GM23338 (cell line): ENCODE measurements at regions not wholly inside any gene's neighbourhood (a gene's known extent, or its start where the extent isn't known, plus 50 kb on each side); places are given as distances from the start of the nearest gene placed in this dataset.

ENCODE experiments used
- ATAC-seq: fragments of 200-7000 bp; cut with Tn5 transposase; 3 replicates; pipeline ENCODE4 v1.9.1; 2020
- DNase-seq: peaks from one replicate; pipeline ENCODE4 v3.0.0-alpha.2; 2015; ENCODE audit warnings: low spot score
- H2AFZ ChIP-seq: fragments of 200-600 bp; sonication (generic); 2 replicates; pipeline ENCODE4 v1.8.0; 2016; ENCODE audit warnings: antibody characterized with exemption, mild to moderate bottlenecking, moderate library complexity
- H3F3A ChIP-seq: fragments of 200-600 bp; sonication (generic); replicated peaks from 2 replicates; pipeline ENCODE4 v1.8.0; 2017; ENCODE audit warnings: antibody characterized with exemption, mixed run types, low read depth
- H3K27ac ChIP-seq: fragments of 200-600 bp; sonication (generic); 2 replicates; pipeline ENCODE4 v1.6.1; 2016; ENCODE audit warnings: low read depth
- H3K27me3 ChIP-seq: fragments of 200-600 bp; sonication (generic); 2 replicates; pipeline ENCODE4 v1.8.0; 2016; ENCODE audit warnings: mild to moderate bottlenecking, mixed run types, moderate library complexity; ENCODE audit not compliant: insufficient read depth
- H3K36me3 ChIP-seq: fragments of 200-600 bp; sonication (generic); 2 replicates; pipeline ENCODE4 v1.8.0; 2016; ENCODE audit warnings: mild to moderate bottlenecking; ENCODE audit not compliant: insufficient read depth
- H3K4me1 ChIP-seq: fragments of 200-600 bp; sonication (generic); 2 replicates; pipeline ENCODE4 v1.8.0; 2016; ENCODE audit warnings: mild to moderate bottlenecking, moderate library complexity; ENCODE audit not compliant: insufficient read depth
- H3K4me2 ChIP-seq: fragments of 200-600 bp; sonication (generic); 2 replicates; pipeline ENCODE4 v1.7.1; 2017; ENCODE audit warnings: mixed run types
- H3K4me3 ChIP-seq: fragments of 200-600 bp; sonication (generic); 2 replicates; pipeline ENCODE4 v1.6.1; 2016; ENCODE audit warnings: mixed run types
- H3K79me2 ChIP-seq: fragments of 200-600 bp; sonication (generic); replicated peaks from 2 replicates; pipeline ENCODE4 v1.8.0; 2017; ENCODE audit warnings: mild to moderate bottlenecking; ENCODE audit not compliant: insufficient read depth
- H3K9me2 ChIP-seq: fragments of 200-600 bp; sonication (generic); 2 replicates; pipeline ENCODE4 v1.8.0; 2017; ENCODE audit not compliant: insufficient read depth
- H4K20me1 ChIP-seq: fragments of 200-600 bp; sonication (generic); replicated peaks from 2 replicates; pipeline ENCODE4 v1.8.0; 2017; ENCODE audit warnings: mild to moderate bottlenecking; ENCODE audit not compliant: insufficient read depth
- H3K27ac Mint-ChIP-seq: 2 replicates; pipeline ENCODE4 v1.8.0; 2020; ENCODE audit warnings: inconsistent platforms, mild to moderate bottlenecking, moderate library complexity, mixed read lengths
- H3K27me3 Mint-ChIP-seq: 3 replicates; pipeline ENCODE4 v1.8.0; 2022; ENCODE audit warnings: low read depth, mild to moderate bottlenecking, moderate library complexity, mixed read lengths, inconsistent platforms; ENCODE audit not compliant: insufficient read depth, poor library complexity
- H3K36me3 Mint-ChIP-seq: 3 replicates; pipeline ENCODE4 v1.8.0; 2021; ENCODE audit warnings: low read depth, mild to moderate bottlenecking, inconsistent platforms, moderate library complexity, mixed read lengths
- H3K4me1 Mint-ChIP-seq: 3 replicates; pipeline ENCODE4 v1.8.0; 2020; ENCODE audit warnings: mild to moderate bottlenecking, inconsistent platforms, mixed read lengths
- H3K4me3 Mint-ChIP-seq: 3 replicates; pipeline ENCODE4 v1.8.0; 2021; ENCODE audit warnings: moderate library complexity, mild to moderate bottlenecking, inconsistent platforms, mixed read lengths
- H3K9me3 Mint-ChIP-seq: 3 replicates; pipeline ENCODE4 v1.8.0; 2020; ENCODE audit warnings: moderate library complexity, mild to moderate bottlenecking, inconsistent platforms, mixed read lengths
- CREB1 ChIP-seq: fragments of 250-450 bp; sonication (Bioruptor Pico); IDR thresholded peaks from 2 replicates; pipeline ENCODE4 v1.5.0; 2020; ENCODE audit warnings: low read depth, mild to moderate bottlenecking, moderate library complexity
- CTCF ChIP-seq, 2 experiments: fragments of 200-600 bp in 1 of 2; sonication (generic) in 1 of 2; conservative IDR thresholded peaks; 2 replicates each; pipeline versions ENCODE4 v1.5.1 to v1.6.1; 2016 to 2017; ENCODE audit warnings: antibody characterized with exemption in 2 of 2, low read depth in 2 of 2, mild to moderate bottlenecking in 2 of 2, moderate library complexity in 1 of 2
- ZNF462 ChIP-seq: fragments of 250-450 bp; sonication (Bioruptor Pico); IDR thresholded peaks from 2 replicates; pipeline ENCODE4 v1.5.0; 2020; ENCODE audit warnings: mild to moderate bottlenecking, moderate library complexity

GRCh38 chr4:42786350-42787078 lies 106.0 kb upstream of the GRXCR1 start:
- Mint-ChIP-seq H3K36me3 (no peaks in the 10 kb centered on the region), H3K9me3 (no peaks in the 10 kb centered on the region), H3K4me3 (no peak overlapping the region), H3K27ac (no peak overlapping the region; the same call in 1 of the 2 replicates), H3K27me3 (no peaks in the 10 kb centered on the region), H3K4me1 (peaks cover 21% of the 10 kb centered on the region)
- H3K4me2 ChIP-seq: no peak overlapping the region
- H3K79me2 ChIP-seq: no peaks in the 10 kb centered on the region
- H3K9me2 ChIP-seq: peaks cover 21% of the 10 kb centered on the region
- H2AFZ ChIP-seq: peak overlapping the region; percentile 90
- DNase-seq: peak; percentile 53
- H3F3A ChIP-seq: no peaks in the 10 kb centered on the region
- ATAC-seq: peak; percentile 95
- no peak overlapping the region for H3K4me3 ChIP-seq
- H4K20me1 ChIP-seq: no peaks in the 10 kb centered on the region
- H3K27me3 ChIP-seq: no peaks in the 10 kb centered on the region
- H3K4me1 ChIP-seq: peaks cover 11% of the 10 kb centered on the region
- no peak overlapping the region for H3K27ac ChIP-seq
- TF ChIP-seq ZNF462 (peak; percentile 97), CREB1 (CRISPR knock-in tag) (no peak), CTCF (conservative IDR thresholded peaks at IDR 0.05; ENCODE audit: low read depth in 2 of 2) (peak in 1 of 2 experiments; percentile 25; a peak in 1 of 4 replicates)
- no peaks in the 10 kb centered on the region for H3K36me3 ChIP-seq
